Keratinocyte (primary cell): ENCODE measurements at regions not wholly inside any gene's neighbourhood (a gene's known extent, or its start where the extent isn't known, plus 50 kb on each side); places are given as distances from the start of the nearest gene placed in this dataset.

Source experiments
- DNase-seq: peaks from one replicate; pipeline ENCODE4 v3.0.0-alpha.2; 2011; ENCODE audit warnings: low read depth, missing footprints, low spot score
- FAIRE-seq: peaks from 2 replicates; lab custom pipeline; 2011; peaks lifted over from hg19 to GRCh38; lab: Jason Lieb, UNC
- H2AFZ ChIP-seq: 2 replicates; pipeline ENCODE4 v1.6.0; 2012; ENCODE audit warnings: low read length, control low read depth, inconsistent platforms; ENCODE audit not compliant: control insufficient read depth
- H3K27ac ChIP-seq: 2 replicates; pipeline ENCODE4 v1.5.1; 2011; ENCODE audit warnings: low read length; ENCODE audit not compliant: control insufficient read depth, insufficient read depth
- H3K27me3 ChIP-seq: 3 replicates; pipeline ENCODE4 v1.6.0; 2011; ENCODE audit warnings: low read length; ENCODE audit not compliant: control insufficient read depth, insufficient read depth; ENCODE audit errors: extremely low read depth
- H3K36me3 ChIP-seq, 2 experiments: 2 replicates in 1 of 2; 3 replicates in 1 of 2; pipeline ENCODE4 v1.5.1; 2011; ENCODE audit warnings: low read length in 2 of 2, mild to moderate bottlenecking in 1 of 2; ENCODE audit not compliant: control insufficient read depth in 2 of 2, insufficient read depth in 2 of 2; ENCODE audit errors: extremely low read depth in 1 of 2
- H3K4me1 ChIP-seq: 3 replicates; pipeline ENCODE4 v1.5.1; 2011; ENCODE audit warnings: low read length; ENCODE audit not compliant: control insufficient read depth, insufficient read depth; ENCODE audit errors: extremely low read depth
- H3K4me2 ChIP-seq: 3 replicates; pipeline ENCODE4 v1.6.0; 2011; ENCODE audit warnings: low read depth, low read length; ENCODE audit not compliant: control insufficient read depth, insufficient read depth; ENCODE audit errors: extremely low read depth
- H3K4me3 ChIP-seq, 3 experiments: fragments of 200-600 bp in 1 of 3; sonication (generic) in 1 of 3; 2 replicates in 2 of 3; 3 replicates in 1 of 3; pipeline ENCODE4 v1.5.1; 2011 to 2016; ENCODE audit warnings: low read length in 3 of 3, mild to moderate bottlenecking in 3 of 3, control low read depth in 2 of 3, inconsistent platforms in 1 of 3, low read depth in 1 of 3, mixed read lengths in 1 of 3, mixed run types in 1 of 3, moderate library complexity in 1 of 3; ENCODE audit not compliant: control insufficient read depth in 2 of 3, insufficient read depth in 2 of 3; ENCODE audit errors: extremely low read depth in 1 of 3
- H3K79me2 ChIP-seq: 2 replicates; pipeline ENCODE4 v1.6.0; 2012; ENCODE audit warnings: low read length; ENCODE audit not compliant: control insufficient read depth, insufficient read depth
- H3K9ac ChIP-seq: 3 replicates; pipeline ENCODE4 v1.6.0; 2011; ENCODE audit warnings: low read length; ENCODE audit not compliant: control insufficient read depth, insufficient read depth; ENCODE audit errors: extremely low read depth
- H3K9me1 ChIP-seq: 3 replicates; pipeline ENCODE4 v1.6.0; 2011; ENCODE audit warnings: low read length; ENCODE audit not compliant: control insufficient read depth, insufficient read depth; ENCODE audit errors: extremely low read depth
- H3K9me3 ChIP-seq: 2 replicates; pipeline ENCODE4 v1.5.1; 2012; ENCODE audit warnings: low read depth, low read length; ENCODE audit not compliant: control insufficient read depth
- H4K20me1 ChIP-seq: 3 replicates; pipeline ENCODE4 v1.6.0; 2011; ENCODE audit warnings: low read length; ENCODE audit not compliant: control insufficient read depth, insufficient read depth; ENCODE audit errors: extremely low read depth
- CTCF ChIP-seq, 3 experiments: IDR thresholded peaks in 1 of 3; conservative IDR thresholded peaks in 1 of 3; optimal IDR thresholded peaks in 1 of 3; 2 replicates in 2 of 3; 3 replicates in 1 of 3; pipeline versions ENCODE3 to v1.5.1; 2011; ENCODE audit warnings: low read length in 3 of 3, mild to moderate bottlenecking in 3 of 3, moderate library complexity in 2 of 3, control low read depth in 1 of 3, inconsistent platforms in 1 of 3; ENCODE audit not compliant: insufficient read depth in 2 of 3; ENCODE audit errors: extremely low read depth in 1 of 3
- EZH2 ChIP-seq: IDR thresholded peaks from one replicate; pipeline ENCODE4 v1.6.1; 2012; ENCODE audit warnings: inconsistent platforms, mild to moderate bottlenecking, low read length, moderate library complexity
- dilution Hi-C: fragments of 300-500 bp; cut with MboI; formaldehyde crosslinking; loops from one replicate; pipeline ENCODE4 v1.7.0; 2020; ENCODE audit warnings: low sequenced_read_pairs; ENCODE audit not compliant: extremely low pct_ligation_motif_present

- Histone ChIP-seq H3K79me2 (no peaks in the 10 kb centered on the region), H3K9ac (no peak overlapping the region), H3K4me2 (no peak overlapping the region), H3K9me3 (no peaks in the 10 kb centered on the region), H2AFZ (no peak overlapping the region), H3K4me1 (no peaks in the 10 kb centered on the region), H3K4me3 (no peak overlapping the region), H3K36me3 (no peaks in the 10 kb centered on the region), H3K27ac (no peak overlapping the region), H3K9me1 (no peaks in the 10 kb centered on the region), H3K27me3 (no peaks in the 10 kb centered on the region), H4K20me1 (no peaks in the 10 kb centered on the region)
- TF ChIP-seq CTCF (optimal IDR thresholded peaks at IDR 0.05 in 1 of 3, IDR thresholded peaks at IDR 0.05 in 1 of 3, conservative IDR thresholded peaks at IDR 0.05 in 1 of 3; ENCODE audit: extremely low read depth in 1 of 3, insufficient read depth in 2 of 3, low read length in 3 of 3): no peak
- no peak for TF ChIP-seq EZH2
- dilution Hi-C loops: no loop called here
- FAIRE-seq: no peak
- no peak for DNase-seq
Measured at GRCh38 chr21:17436626-17437111, 76.2 kb upstream of the CXADR start.

- Histone ChIP-seq H3K36me3 (no peaks in the 10 kb centered on the region), H4K20me1 (no peaks in the 10 kb centered on the region), H2AFZ (peak overlapping the region; percentile 13), H3K79me2 (no peaks in the 10 kb centered on the region), H3K27ac (no peak overlapping the region), H3K9me1 (no peaks in the 10 kb centered on the region), H3K4me3 (no peak overlapping the region), H3K9ac (no peak overlapping the region), H3K4me2 (no peak overlapping the region), H3K27me3 (no peaks in the 10 kb centered on the region), H3K4me1 (no peaks in the 10 kb centered on the region), H3K9me3 (no peaks in the 10 kb centered on the region)
- dilution Hi-C loops: no loop called here
- FAIRE-seq (no peak), DNase-seq (no peak)
- TF ChIP-seq EZH2 (no peak), CTCF (optimal IDR thresholded peaks at IDR 0.05 in 1 of 3, IDR thresholded peaks at IDR 0.05 in 1 of 3, conservative IDR thresholded peaks at IDR 0.05 in 1 of 3; ENCODE audit: extremely low read depth in 1 of 3, insufficient read depth in 2 of 3, low read length in 3 of 3) (no peak)
Measured at GRCh38 chr21:17438635-17439034, 74.2 kb upstream of the CXADR start.
